Heart left ventricle (tissue), 13 donors: ENCODE measurements at regions not wholly inside any gene's neighbourhood (a gene's known extent, or its start where the extent isn't known, plus 50 kb on each side); places are given as distances from the start of the nearest gene placed in this dataset.

Experiments used
- POLR2A ChIP-seq, 2 donors: fragments of 450-650 bp; IDR thresholded peaks; one replicate each; pipeline ENCODE4 v1.6.1; 2017; ENCODE audit warnings: antibody characterized with exemption in 2 of 2, mild to moderate bottlenecking in 2 of 2, moderate library complexity in 2 of 2
- TF ChIP-seq, protein P1 (sequence below), 12 donors: fragments of 200-600 bp; sonication (generic) in 4 of 12; IDR thresholded peaks; one replicate each; pipeline versions ENCODE4 v1.5.0 to v1.8.0; 2018 to 2022; ENCODE audit warnings: antibody characterized with exemption in 12 of 12, mild to moderate bottlenecking in 5 of 12
- donor health status: ischemic (EF 13 %, LVEDD 7.1; RV severe dilation, severe dysfunction).
- donor health status: DM: no; HTN: yes; CAD: no.
- donor health status: DM: no; HTN: no; CAD: no.
- donor health status: ischemic (EF 25% LVEDD 6.9; RV normal size, moderate dysfunction).
- donor health status: ischemic (EF 25% LVEDD 5.7; RV mildly dilated, moderate dysfunction).
- donor health status: ischemic (EF 35%, LVEDD 5.7; RV mildly dilated, moderate dysfunction).
- donor health status: nonischemic (EF 11% LVEDD 7.7; RV severe dilation, severe dysfunction).
- donor health status: DM: yes; HTN: yes; CAD: no.
- donor health status: PGD.
- donor health status: ischemic (EF 29% LVEDD 5.4; RV normal size, mild dysfunction).
- donor health status: nonischemic (EF 23%, LVEDD 6.1; RV moderate dilation, normal function).

DNA sequence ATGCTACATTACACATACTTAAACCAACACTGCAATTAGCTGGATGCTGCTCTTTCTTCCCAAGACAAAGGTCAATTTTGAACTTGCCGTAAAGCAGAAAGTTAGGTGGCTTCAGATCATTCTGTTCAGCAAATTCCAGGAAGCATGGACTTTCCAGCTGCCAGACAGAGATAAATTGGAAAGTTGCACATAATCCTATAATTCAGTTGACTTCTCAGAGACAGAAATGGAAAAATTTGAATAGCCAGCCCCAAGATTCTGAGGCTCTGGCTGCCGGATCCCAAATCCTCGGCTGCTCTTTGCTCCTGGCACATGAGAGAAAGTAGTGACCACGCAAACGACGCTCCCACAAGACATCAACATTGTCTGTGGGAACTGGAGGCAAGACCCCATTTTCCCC lies 105.0 kb upstream of the VIPR2 start:
- TF ChIP-seq, protein P1, sequence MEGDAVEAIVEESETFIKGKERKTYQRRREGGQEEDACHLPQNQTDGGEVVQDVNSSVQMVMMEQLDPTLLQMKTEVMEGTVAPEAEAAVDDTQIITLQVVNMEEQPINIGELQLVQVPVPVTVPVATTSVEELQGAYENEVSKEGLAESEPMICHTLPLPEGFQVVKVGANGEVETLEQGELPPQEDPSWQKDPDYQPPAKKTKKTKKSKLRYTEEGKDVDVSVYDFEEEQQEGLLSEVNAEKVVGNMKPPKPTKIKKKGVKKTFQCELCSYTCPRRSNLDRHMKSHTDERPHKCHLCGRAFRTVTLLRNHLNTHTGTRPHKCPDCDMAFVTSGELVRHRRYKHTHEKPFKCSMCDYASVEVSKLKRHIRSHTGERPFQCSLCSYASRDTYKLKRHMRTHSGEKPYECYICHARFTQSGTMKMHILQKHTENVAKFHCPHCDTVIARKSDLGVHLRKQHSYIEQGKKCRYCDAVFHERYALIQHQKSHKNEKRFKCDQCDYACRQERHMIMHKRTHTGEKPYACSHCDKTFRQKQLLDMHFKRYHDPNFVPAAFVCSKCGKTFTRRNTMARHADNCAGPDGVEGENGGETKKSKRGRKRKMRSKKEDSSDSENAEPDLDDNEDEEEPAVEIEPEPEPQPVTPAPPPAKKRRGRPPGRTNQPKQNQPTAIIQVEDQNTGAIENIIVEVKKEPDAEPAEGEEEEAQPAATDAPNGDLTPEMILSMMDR (IDR thresholded peaks at IDR 0.05): no peak
- no peak for TF ChIP-seq POLR2A (IDR thresholded peaks at IDR 0.05)
